NCI-H510A (cell line): ENCODE measurements at regions not wholly inside any gene's neighbourhood (a gene's known extent, or its start where the extent isn't known, plus 50 kb on each side); places are given as distances from the start of the nearest gene placed in this dataset.
"Not testable (repeated sequence)": the region's sequence is repeated elsewhere in the genome, so short reads cannot be mapped to it uniquely, and the experiment has no call there.

Source experiments
- DNase-seq: peaks from one replicate; lab custom pipeline; 2025; lab: John Stamatoyannopoulos, UW

GRCh38 chr1:95297906-95298305 lies 63.9 kb downstream of the RWDD3 start:
- not testable (repeated sequence) for DNase-seq

GRCh38 chr1:95301091-95301490 lies 67.1 kb downstream of the RWDD3 start:
- DNase-seq = no peak

DNA sequence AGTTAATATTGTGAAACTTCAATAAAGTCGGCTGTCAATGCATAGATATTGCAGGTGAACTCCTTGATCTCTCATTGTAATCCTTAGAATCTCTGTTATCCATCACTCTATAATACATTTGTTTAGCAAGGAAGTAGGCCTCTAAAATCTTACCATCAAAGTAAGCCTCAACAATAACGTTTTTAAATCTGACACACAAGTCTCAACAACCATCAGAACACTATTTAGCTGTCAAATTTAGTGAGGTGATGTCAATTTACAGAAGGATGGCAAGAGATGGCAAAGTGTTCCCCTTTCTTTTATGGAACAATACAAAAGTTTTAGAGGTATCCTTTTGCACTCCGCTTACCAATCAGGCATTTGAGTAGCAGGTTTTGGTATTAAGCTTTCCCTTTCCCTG lies 67.6 kb downstream of the RWDD3 start:
- DNase-seq = no peak

GRCh38 chr1:95304803-95305202 lies 70.8 kb downstream of the RWDD3 start:
- no peak for DNase-seq

DNA sequence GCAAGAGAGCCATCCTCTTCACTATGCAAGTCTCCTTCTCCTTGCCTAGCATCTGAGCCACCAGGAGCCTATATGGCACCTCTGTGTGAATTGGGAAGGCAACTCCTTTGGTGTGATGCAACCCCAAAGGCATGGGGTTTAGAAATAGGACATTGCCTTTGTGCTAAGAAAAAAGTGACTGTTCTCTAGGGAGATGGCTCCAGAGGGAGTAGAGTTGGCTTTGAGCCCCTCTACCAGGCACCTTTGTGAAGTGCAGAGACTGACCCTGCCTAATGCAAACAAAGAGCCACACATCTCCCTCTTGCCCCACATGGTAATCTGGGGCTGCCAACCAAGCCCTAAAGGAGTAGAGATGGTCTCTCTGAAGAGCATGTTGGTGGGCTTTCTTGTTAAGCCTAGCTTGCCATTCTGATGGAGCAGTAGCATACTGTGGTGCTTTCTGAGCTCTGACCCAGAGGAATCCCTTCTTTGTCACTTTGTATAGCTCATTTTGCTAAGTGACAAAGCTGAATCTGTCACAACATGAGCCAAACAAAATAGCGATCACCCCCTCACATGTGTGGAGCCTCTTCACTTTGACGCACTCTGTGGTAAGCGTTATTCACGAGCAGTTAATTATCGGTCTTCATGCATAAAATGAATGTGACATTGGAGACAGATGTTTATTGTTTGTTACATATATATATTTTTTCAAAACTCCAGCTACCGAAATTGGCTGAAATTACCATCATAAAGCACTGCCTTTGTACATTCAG lies 74.4 kb downstream of the RWDD3 start:
- no peak for DNase-seq

DNA sequence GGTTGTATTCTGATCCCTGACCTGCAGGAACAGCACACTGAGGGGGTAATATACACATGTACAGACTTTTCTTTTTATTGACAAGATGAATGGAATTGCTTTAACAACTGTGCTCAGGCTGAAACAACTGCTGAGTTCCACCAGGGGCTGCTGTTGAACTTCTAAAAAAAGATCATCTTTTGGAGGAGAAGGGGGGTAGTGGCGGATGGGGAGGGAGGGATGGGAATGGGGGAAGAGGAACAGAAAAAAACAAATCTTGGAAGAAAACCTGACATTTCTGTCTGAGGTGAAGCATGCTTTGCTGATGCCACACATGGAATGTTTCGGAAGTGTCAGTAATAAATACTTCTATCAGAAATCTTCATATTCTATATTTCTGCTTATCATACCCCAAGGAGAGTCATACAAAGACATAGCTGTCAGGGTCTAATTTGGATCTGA lies 75.0 kb downstream of the RWDD3 start:
- peak; percentile 21 for DNase-seq

DNA sequence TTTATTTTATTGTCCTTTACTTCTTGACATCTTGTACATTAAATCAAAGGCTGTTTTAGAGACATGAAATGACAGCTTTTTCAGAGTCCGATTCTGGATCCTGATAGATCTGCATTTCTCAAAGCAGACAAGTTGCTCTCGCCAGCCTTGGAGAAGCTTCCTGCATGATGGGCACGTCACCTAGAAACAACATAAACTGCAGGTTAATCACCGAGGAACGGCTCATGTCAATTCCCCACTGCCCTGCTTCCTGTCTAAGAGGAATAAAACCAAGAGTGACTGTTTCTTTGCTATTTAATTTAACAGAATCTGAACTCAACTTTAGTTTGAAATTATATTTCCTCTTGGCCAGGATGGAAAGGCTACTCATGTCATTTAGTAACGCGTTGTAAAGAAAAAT lies 77.0 kb downstream of the RWDD3 start:
- DNase-seq = no peak

DNA sequence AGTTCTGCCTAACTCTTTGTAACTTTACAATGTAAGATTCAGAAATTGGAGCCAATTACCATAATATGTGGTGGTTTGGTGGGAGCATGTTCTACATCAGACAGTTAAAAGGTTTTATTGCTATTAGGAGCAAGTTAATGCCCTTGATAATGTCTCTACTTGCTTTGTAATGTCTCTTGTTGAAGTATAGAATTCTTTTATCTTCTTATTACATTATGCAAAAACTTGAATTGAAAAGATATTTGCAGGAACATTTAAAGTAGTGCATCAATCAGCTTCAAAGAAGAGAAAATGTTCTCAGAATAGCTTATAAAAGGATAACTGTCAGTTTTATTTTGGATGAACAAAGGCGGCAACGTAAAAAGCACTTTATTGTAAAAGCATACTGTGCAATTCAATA lies 77.8 kb downstream of the RWDD3 start:
- no peak for DNase-seq

DNA sequence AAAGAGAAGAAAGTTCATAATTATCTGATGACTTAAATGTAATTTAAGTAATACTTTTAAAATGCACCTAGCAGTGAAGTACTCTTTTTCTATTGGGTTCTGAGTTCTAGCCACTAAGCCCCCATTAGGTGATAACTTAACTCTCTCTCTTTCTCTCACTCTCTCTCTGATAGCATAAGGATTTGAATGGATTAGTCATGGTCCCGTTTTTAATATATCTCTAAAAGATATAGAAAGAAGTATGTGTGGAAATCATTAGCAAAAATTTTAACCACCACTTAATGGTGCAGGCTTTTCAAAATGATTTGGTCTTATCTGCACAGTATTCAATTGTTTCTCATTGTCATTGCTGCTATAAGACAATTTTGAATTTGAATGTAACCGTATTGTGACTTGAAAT lies 78.2 kb downstream of the RWDD3 start:
- no peak for DNase-seq

DNA sequence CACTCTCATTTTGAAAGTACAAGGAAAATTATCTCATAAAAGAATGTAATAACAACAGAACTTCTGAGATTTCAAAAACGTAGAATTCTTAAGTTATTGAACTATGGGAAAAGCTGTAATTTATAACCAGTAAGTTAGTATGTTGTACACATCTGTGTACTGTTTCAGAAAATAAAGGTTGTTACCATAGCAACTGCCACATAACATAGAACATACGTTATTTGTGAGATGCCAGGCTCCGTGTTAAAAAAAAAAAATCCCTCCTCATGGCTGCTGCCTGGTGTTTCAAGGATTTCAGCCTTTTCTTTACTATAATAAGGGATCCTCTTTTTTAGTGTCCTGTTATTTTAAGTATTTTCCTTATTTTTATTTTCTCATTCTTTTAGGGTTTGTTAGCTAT lies 79.5 kb downstream of the RWDD3 start:
- DNase-seq = no peak

GRCh38 chr1:95321531-95321930 lies 87.5 kb downstream of the RWDD3 start:
- DNase-seq = no peak

DNA sequence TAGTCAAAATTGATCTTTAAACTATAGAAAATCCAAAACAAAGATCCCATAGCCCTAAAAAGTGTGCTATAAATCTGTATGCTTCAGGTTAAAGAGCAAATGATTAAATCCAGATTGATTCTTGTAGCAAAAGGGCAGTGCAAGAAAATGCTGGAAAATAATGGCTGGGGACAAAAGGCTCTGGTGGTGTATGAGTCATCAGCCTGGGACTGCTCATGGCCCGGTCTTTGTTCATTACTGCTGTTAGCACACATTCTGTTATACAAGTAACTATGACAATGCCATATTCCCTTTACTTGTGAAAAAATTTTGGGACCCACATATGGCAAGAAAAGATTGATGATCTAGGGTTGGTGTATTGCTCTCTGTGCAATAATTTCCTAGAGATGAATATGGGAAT lies 89.1 kb downstream of the RWDD3 start:
- DNase-seq = no peak

GRCh38 chr1:95325349-95325748 lies 91.3 kb downstream of the RWDD3 start:
- no peak for DNase-seq

GRCh38 chr1:95326023-95326422 lies 92.0 kb downstream of the RWDD3 start:
- no peak for DNase-seq

- no peak for DNase-seq
Observed at GRCh38 chr1:95332754-95333153, 98.7 kb downstream of the RWDD3 start.

DNA sequence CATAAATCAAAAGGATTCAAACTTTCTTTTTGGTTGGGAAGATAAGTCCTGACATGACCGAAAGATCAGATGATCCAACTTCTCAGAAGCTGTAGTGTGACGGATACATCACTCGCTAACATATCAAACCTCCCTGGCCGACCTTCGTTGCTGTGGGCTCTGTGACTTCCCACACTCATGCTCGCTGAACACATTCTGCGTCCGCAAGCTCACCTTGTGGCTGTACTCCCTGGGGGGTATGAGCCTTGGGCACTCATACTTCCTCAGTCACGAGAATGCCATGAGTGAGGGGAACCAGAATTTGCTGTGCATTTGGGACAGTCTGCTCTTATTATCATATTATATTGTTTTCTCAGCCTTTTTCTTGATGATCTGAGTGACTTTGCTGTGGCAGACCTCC lies 105.4 kb downstream of the RWDD3 start:
- no peak for DNase-seq

DNA sequence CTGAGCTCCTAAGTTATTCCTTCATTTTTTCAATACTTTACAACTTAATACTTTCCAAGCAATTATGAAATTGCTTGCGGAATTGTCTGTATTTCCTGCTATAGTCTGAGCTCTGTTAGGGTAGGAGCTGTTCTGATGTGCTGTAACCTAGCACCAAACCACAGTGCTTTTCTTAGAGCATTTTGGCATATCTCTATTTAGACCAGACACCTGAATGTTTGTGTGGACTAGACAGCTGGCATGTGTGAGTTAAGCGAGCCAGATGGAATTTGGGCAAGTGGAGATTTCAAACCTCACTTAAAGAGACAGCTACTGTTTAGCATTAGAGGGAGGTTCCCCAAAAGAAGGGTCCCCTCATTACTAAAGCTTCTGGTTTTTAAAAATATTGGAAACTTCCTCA lies 106.1 kb downstream of the RWDD3 start:
- DNase-seq = no peak

DNA sequence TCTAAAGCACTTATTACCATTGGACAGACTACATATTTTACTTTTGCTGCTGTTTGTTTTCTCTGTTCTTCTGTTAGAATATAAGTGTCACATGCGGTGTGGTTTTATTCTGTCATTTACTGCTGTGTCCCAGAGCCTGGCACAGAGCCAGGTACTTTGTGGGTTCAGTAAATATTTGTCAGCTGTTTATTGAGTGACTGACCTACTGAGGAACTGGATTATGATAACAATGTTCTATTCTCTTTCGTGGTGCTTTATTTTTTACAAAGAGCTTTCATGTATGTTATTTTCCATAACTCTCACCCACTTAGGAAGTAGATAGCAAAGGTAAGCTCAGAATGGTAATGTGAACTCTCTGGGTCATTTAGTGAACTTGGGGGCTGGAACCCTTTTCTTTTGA lies 118.8 kb downstream of the RWDD3 start:
- peak; percentile 87 for DNase-seq

DNA sequence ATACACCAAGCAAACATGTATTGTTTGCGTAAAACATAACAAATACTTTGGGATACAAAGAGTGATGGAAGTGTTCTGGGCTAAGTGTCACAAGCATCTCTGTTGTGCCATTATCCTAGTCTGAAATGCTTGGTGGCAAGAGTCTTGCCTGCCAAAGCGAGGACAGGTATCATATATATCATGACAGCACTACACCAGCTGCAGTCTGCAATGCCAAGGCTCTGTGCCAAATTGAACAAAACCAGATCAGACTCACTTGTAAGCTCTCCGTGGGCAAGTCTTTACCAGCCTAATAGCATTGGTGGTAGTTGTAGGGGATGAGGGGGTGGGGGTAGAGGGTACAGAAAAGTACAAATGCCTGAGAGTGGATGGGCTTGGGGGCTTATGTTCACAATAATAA lies 119.2 kb downstream of the RWDD3 start:
- DNase-seq = peak; percentile 85

DNA sequence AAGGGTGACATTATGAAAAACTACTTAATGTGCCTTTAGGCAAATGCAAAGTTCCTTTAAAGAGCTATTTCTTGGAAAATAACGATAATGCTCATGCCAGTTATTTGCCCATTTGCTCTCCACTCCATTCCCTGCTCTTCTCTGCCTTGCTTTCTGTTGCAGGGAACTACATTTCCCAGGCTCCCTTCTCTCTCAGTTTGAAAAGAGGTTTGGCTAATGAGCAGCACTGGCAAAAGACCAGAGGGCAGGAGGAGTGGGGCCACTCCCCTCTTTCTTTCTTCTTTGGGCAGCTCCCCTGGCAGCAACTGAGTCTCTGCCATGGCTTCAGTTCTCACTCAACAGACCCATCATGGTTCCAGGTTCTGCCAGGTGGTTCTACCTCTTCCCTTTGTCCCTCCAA lies 130.5 kb downstream of the RWDD3 start:
- no peak for DNase-seq

GRCh38 chr1:95366498-95366897 lies 132.5 kb downstream of the RWDD3 start:
- DNase-seq = no peak

DNA sequence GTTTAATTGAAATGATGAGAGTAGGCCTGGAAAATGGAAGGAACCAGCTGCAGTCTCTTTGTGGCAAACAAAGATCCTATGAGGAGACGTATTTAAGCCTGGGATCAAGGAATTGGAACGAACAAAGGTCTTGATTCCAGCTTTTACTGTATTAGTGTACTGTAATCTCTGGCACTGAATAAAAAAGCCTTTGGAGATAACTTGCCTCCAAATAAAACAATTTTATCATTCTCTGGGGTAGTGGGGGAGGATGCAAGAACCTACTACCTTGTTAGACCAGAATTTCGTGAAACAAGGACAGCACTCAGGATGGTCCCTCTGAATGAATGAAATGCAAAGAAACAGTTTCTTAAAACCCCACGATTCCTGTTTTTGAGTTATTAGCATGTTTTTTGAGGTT lies 134.2 kb downstream of the RWDD3 start:
- DNase-seq = no peak

DNA sequence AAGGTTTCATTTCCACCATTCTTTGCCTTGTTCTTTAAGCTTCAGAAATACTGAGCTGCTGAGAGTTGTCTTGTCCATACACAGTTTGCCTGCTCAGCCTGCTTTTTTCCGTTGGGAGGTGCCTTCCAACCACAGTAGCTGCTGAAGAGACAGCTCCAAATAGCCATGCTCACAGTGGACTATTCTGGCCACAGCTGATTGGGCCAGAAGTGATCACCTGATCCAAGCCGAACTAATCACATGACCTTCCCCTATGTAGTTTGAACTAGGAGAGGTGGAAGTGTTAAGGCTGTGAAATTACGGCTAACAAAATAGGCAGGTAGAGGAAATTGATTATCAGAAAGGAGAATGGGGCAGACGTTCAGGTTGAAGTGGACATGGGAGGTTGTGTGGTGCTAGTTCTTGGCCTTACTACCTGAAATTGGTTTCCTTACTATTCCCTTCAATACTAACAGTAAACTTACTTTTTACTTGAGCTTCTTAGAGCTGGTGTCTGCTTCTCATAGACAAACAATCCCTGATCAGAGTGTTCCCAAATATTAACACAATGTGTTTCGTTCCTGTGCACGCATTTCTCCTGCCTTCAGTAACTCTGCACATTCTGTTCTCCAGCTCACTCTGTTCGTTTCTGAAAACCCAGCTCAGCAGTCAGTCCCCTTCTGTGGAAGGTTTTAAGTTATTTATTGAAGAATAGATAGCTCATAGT lies 136.1 kb downstream of the RWDD3 start:
- no peak for DNase-seq
